Stimulated activated CD8-positive, alpha-beta memory T cell treated with anti-CD3 and anti-CD28 coated beads, Interleukin-12 subunit alpha, Interleukin-12 subunit beta, amount 100 ng/mL, for 4 hours (primary cell): ENCODE measurements at regions not wholly inside any gene's neighbourhood (a gene's known extent, or its start where the extent isn't known, plus 50 kb on each side); places are given as distances from the start of the nearest gene placed in this dataset.
"Not testable (repeated sequence)": the region's sequence is repeated elsewhere in the genome, so short reads cannot be mapped to it uniquely, and the experiment has no call there.

Source experiments
- DNase-seq: peaks from one replicate; pipeline ENCODE4 v3.0.0-alpha.2; 2020; ENCODE audit warnings: low read depth

DNA sequence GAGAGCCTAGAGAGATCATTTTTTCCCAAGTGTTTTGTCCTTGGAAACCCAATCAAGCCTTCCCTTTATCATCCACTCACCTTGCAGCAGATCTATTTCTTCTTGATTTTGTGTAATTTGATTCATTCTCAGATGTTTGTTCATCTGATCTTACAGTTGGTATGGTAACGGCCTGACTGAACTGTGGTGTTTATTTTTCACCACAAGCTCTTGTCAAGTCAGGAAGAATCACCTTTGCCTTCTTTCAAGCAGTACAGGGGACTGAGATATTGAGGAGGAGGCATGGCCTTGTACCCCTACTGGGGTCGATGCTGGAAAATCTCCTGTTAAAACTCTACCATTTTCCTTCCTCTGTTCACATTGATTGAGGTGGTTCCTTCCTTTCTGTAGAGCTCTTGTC, 361.4 kb upstream of the CFAP20DC start:
- DNase-seq: no peak

DNA sequence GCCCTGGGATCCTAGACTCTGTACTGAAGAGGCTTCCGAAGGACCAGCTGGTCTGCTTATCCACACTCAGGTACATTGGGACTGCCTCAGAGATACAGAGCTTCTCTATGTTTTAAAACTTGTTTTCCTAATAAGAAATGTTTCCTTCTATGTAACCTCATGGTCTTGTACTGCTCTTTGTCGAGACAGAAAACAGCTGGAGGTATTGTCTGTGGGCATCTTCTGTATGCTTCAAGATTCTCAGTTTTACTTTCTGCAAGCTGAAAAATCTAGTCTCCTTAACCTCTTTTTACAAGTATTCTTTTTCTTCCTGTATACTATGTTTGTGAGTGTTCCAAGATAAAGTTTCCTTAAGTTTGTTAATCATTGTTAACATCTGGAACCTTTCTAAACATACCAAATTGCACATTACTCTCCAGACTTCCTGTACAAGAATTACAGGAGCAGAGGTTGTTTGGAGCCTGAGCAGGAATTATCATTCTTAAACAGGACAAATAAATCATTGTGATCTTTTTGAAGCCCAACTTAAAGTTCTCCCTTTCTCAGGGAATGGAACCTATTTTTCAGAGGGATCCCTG, 358.3 kb upstream of the CFAP20DC start:
- DNase-seq: no peak

DNA sequence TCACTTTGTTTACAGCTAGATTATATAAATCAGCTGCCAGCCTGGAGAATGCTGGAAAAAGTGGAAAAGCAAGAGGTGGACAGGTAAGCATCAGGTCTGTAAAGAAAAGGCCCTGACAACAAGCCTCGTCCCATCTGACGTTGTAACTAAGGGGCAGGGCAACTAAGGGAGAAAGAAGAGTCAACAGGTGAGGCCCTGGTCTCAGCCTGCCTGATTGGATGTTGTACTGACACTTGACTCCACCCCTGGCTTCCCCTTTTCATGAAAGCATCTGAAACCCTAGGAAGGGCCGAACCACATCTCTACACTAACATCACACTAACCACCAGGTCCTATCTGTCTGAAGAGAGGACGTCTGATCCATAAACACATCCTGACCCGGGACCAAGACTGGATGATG, 357.6 kb upstream of the CFAP20DC start:
- DNase-seq: no peak

DNA sequence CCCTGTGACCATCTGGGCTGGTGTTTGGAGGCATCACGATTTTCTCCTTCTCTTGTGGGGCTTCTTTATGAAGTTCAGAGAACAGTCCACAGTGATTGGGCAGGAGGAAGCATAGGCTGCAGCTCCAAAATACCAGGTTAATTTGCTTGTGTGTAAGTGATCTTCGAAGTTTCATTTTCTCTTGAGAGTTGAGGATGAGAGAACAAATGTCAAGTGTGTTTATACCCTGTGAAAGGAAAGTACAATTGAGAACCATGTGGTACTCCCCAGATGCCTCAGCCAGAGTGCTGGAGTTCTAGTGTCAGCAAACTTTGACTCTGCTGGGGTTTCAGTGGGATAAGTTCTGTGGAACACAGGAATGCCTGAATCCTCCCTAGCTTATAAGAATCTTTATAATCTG, 357.1 kb upstream of the CFAP20DC start:
- no peak for DNase-seq

DNA sequence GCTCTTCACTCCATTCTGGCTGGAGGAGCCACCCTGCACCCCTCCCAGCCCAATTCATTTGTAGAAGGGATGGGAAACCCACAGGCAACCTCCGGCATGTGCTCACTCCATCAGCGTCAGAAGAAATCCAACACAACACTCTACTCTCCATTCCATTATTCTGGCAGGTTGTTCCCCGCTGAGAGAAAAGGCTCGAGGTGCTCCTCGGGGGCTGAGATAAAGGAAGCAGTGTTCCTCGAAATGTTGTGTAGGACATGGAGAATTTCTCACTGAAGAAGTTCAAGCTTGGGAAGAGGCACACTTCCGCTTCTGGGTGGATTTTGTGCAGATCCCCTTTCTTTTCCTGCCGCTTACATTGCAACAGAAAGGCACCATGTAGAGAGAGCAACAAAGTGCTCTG, 355.0 kb upstream of the CFAP20DC start:
- DNase-seq: no peak

DNA sequence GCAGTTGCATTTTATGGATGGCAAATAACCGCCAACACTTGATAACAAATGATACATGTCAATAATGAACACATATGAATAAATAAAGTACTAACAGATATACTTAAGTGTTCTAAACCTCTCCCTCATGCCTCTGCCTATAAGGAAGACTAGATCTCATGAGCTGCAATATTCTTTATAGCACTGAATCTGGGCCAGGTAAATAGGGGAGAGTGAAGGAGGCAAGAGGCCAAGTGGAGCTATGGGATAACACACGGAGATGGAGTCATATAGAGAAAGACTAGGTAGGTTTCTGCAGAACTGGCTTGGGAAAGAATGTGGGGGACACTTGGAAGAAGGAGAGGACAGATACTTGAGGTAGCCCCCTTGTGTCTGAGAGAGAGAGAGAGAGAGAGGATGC, 354.2 kb upstream of the CFAP20DC start:
- no peak for DNase-seq

DNA sequence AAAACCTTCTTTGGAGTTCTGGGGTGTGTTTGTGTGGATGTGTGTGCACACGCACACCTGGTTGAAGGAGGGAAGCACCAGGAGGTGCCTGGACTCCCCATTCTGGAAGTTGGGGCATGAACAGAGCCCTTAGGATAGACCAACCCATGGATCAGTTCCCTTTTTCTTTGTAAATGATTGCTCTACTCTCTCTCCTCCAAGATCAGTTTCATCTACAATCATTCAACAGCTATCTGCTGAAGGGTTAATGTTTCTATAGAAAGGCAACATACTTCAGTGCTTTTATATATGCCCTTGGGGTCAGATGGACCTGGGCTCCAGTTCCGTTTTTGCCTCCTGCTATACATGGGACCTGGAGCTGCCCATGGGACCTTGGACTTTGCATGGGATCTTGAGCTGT, 352.1 kb upstream of the CFAP20DC start:
- DNase-seq: no peak

DNA sequence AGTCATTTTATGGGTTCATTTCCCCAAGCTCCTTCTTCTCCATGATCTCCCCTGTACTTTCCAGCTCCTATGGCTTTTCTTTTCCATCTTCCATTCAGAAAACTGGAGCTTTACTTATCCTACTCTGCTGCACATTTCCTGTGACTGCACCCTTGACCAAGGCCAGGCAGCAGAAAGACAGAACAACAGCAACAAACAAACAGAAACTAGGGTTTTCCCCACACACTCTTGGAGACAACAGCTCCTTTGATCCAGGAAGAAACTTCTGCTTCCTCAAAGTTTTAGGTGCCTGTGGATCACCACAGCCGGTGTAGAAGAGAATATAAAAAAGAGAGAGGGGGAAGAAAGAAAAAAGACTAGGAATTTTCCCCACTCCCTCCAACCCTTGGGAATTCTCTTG, 342.3 kb upstream of the CFAP20DC start:
- no peak for DNase-seq

DNA sequence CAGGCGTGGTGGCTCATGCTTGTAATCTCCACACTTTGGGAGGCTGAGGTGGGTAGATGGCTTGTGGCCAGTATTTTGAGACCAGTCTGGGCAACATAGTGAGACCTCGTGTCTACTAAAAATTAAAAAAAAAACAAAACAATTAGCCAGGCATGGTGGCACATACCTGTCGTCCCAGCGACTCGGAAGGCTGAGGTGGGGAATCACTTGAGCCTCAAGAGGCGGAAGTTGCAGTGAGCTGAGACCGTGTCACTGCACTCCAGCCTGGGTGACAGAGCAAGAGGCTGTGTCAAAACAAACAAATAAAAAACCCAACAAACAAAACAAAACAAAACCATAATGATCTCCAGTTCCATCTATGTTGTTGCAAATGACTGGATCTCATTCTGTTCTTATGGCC, 341.3 kb upstream of the CFAP20DC start:
- no peak for DNase-seq

DNA sequence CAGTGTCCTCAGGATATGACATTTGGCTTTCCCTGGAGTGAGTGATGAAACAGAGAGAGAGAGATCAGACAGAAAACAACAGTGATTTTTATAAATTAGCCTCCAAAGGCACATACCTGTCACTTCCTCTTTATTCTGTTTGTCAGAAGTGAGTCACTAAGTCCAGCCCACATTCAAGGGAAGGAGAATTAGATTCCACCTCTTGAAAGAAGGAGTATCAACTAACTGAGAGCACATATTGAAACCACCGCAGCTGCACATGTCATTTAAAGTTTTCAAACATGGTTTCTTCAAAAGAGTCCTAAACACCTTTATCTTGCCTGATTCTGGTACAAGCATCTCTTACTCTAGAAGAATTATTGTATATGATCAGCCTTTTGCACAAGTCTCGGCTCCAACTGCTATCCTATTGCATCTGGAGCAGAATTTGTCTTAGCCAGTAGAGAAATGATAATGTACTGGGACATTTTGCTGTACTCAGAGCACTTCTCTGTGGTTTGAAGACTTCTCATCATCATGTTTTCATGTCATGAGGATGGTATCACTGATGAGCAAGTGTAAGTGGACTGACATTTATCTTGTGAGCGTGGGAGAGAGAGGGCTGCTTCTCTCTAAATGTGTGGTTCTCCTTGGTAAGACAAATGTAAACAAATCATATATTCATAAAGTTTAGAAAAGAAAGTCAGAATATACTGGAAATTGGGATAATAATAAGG, 338.9 kb upstream of the CFAP20DC start:
- DNase-seq: no peak

DNA sequence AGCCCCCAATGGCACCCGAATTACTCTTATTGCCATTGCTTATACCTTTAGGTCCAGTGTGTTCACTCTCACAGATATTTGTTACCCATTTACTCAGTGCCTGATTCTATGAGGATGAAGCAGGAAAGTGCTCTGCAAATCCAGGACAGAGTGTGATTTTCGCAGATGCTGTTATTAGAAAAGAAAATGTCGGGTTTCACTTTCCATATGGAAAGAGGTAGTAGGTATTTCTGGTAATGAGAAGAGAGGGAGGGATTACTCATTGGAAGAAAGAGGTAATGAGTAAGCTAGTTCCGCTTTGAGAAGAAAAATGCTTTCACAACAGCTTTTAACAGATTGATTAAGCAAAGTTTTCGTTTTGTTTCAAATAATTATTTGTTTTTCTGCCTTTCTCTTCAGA, 336.3 kb upstream of the CFAP20DC start:
- no peak for DNase-seq

DNA sequence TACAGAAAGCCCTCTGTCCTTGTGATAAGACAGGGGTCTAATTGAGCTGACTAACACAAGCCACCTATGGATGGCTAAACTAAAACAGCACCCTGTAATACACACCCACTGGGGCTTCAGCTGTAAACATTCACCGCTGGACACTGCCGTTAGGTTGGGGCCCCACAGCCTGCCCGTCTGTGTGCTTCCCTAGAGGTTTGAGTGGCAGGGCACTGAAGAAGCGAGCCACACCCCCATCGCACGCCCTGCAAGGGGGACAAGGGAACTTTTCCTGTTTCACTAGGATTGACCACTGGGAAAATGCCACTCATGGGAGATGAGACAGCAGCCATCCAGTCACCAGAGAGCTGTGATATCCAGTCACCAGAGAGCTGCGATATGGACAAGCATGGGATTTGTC, 335.7 kb upstream of the CFAP20DC start:
- DNase-seq: no peak

DNA sequence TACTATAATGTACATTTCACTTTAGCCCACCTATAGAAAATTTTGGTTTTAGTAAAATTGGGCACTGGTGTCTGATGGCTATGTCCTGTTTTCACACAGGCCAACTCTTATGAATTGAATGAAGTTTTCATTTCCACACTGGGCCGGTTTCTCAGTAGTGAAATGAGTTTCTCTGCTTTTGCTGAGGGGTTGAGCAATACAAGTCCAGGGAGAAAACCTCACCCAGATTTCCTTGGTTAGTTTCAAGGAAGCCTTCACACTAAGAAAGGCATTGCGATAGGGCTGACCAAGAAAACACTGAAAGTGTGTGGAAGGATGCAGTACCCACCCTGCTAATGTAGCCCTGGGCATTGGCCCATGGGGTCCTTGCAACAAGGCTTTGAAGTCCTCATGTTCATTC, 331.5 kb upstream of the CFAP20DC start:
- no peak for DNase-seq

DNA sequence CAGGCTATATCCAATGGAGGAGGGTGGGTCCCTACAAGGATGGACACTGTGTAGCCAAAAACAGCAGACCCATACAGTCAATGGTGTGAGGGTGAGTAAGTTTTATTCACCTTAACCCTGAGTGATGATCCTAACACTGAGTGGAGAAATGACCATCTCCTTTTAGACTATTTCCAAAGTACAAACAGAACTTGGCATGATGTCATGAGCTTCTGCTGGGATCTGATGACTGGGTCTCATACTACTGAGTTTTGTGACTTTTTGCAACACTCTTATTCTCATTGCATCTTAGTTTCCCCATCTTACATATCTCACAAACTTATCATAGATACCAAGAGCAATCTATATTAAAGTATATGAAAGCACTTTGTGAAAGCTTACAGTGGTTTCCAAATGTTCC, 330.3 kb upstream of the CFAP20DC start:
- DNase-seq: no peak

DNA sequence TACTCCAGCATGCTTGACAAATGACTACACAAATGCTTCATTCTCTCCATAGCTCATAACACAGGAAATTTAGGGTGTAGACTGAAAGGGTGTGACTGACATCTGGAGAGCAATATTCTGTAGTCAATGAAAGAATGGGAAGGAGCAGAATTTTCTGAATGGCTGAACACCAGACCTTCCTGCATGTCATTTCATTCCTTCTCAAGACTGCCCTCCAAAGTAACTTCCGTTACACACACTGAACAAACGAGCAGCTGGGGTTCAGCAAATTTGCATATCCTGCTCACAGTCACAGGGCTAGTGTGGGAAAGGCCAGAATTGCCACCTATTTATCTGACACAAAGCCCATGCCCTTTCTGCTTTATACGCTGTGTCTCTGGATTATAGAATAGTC, 325.0 kb upstream of the CFAP20DC start:
- no peak for DNase-seq

DNA sequence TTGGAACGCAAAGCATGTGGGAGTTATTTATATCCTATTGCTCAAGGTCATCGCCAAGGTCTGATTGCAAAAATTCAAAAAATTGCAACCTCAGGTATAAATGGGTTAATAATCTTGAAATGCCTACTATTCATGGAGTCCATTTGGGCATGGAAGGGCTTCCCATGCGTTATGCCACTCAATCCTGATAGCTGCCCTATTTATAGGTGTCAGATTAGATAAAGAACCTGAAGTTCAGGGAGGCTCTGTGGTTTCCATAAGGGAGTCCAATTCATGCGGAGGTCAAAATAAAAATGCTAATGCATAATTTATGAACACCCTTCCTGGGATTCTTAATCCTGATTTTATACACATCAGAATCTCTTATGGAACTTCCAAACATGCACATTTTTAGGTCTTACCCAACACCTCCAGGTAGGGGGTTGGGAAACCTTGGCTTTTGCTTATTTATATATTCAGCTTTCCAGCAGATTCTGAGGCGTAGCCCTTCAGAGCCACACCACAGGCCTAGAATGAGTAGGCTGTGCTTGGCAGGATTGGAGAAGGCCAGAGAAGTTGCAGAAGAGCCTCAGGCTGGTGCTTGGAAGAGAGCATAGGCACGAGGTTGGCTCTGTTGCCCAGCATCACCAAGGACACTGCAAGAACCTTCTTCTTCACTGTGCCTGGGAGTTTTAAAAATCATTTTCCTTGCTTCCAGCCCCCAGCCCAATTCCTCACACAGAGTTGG, 324.4 kb upstream of the CFAP20DC start:
- DNase-seq: no peak

DNA sequence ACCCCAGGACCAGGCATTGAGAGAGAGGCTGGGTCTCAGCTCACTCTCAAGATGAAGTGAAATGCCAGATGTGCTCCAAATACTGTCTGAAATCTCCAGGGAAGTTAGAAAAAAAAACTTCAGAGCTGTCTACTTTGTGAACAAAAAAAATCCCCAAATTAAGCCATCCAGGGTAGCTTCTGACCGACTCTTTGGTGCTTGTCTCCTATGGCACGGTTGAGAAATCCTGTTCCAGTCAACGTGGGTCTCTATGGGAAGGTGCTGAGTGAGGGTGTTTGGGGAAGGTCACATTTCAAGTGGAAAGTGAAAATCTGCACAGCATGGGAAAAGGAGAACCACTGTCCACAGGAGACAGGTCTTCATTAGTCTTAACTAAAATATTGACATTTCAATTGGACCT, 322.5 kb upstream of the CFAP20DC start:
- DNase-seq: no peak

DNA sequence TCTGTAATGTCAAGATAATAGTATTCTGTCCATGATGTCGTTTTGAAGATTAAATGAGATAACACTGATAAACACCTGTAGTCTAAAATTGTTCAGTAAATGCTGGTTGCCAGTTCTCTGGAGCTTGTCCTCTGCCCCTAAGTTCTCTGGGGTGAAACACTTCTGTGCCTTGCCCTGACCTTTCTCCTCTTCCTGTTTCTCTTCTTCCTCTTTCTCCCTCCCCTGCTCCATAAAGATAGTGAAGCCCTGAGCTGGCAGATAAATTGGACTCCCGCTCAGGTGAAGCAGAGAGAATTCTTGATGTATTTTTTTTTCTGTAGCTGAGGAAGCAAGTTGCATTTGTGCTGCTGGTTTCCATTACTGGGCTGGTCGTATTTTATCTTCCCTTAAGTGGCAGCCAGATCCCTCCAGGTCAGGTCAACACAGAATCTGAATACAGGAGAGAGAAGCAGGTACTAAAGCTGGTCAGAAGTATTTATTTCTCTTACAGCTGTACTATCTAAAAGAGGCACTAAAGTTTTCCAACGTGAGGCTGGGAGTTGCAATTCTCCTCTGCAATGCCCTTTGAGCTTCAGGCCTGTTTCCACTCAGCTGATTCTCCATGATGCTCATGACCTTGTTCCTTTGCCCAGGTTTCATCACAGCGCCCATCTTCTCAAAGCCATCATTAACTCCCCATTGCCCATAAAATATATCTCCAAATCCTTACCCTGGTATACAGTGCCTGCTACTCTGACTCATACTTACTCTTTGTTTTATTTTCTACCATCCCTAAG, 319.3 kb upstream of the CFAP20DC start:
- no peak for DNase-seq

DNA sequence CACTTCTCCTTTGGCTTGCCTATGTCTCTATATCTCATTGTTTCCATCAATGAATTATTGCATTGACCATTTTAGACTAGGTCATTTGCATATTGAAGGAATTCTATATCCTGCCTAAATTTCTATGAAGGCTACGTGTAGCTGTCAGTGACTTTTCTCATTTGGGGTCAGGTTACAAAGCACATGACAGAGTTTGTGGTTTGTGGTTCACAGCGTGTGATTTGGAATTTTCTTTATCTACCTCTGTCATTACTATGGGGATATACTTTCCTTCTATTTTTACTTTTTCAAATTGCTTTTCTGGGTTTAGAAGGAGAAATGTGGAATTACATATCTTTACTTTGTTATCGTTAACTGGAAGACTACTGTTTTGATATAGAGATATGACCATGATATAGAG, 317.3 kb upstream of the CFAP20DC start:
- no peak for DNase-seq

DNA sequence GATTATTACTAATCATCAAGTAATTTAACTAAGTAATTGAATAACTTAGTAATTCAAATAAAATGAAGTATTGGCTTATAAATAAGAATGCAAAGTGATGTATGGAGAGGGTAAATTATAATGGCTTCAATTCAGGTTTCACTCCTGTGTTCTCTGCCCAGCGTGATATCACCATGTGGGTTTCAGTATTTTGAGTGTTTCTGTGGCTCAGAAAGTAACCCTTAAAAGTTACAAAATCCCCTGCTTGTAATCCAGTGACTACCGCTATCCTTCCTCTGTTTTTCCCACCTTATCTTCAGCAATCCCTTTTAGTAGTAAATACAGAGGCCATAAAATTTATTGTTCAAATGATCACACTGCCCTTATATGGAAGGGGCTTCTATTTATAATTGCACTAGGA, 316.4 kb upstream of the CFAP20DC start:
- DNase-seq: no peak

DNA sequence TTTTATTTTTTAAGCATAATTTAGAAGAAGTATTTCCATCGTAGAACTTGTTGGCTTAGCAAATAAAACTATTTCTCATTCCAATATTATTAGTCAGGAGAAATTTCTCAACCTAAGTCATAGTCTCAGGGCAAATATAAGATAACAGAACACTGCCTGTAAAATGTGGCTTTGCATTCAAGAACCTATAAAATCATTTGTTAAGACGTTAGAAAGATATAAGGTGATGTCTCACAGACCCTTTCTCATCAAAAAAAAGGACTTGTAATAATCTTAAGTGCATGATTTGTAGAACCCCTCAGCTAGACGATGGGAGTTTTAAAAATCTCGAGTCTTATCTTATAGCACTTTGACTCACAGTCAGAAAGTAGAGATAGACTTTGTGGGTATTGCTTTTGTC, 314.7 kb upstream of the CFAP20DC start:
- DNase-seq: no peak

DNA sequence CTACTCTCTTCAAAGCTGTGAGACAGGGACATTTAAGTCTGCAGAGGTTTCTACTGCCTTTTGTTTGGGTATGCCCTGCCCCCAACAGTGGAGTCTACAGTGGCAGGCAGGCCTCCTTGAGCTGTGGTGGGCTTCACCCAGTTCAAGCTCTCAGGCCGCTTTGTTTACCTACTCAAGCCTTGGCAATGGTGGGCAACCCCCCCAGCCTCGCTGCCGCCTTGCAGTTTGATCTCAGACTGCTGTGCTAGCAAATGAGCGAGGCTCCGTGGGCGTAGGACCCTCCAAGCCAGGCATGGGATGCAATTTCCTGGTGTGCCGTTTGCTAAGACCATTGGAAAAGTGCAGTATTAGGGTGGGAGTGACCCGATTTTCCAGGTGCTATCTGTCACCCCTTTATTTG, 310.5 kb upstream of the CFAP20DC start:
- not testable (repeated sequence) for DNase-seq

DNA sequence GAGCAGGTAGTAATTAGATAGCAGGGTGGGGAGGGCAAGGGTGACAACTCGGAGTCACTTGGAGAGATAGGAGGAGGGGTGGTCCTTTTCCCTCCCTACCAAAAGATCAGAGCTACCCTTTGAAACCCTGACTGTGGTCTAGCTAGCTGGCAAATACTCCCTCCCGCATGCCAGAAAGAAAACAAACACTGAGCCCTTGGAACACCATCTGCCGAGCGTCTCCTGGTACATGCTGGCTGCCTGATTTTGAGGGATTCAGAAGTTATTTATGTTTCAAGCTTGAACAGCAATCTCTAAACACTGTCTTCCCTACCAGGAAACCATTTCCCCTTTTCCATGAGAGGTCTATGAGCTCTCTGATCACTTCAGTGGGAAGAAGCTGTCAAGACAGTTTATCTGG, 291.6 kb upstream of the CFAP20DC start:
- DNase-seq: no peak
